GM12878 (cell line): ENCODE measurements at regions not wholly inside any gene's neighbourhood (a gene's known extent, or its start where the extent isn't known, plus 50 kb on each side); places are given as distances from the start of the nearest gene placed in this dataset.

Source experiments
- CHD4 ChIP-seq: fragments of 200-600 bp; sonication (generic); IDR thresholded peaks from 2 replicates; pipeline ENCODE4 v1.6.1; 2016; ENCODE audit warnings: mild to moderate bottlenecking
- GABPA ChIP-seq: IDR thresholded peaks from 2 replicates; pipeline ENCODE4 v1.6.1; 2014; ENCODE audit warnings: antibody characterized with exemption, low read depth, mild to moderate bottlenecking, inconsistent platforms
- GATAD2B ChIP-seq: fragments of 450-650 bp; conservative IDR thresholded peaks from 2 replicates; pipeline ENCODE4 v1.6.1; 2017; ENCODE audit warnings: low read depth, mild to moderate bottlenecking, moderate library complexity
- JUND ChIP-seq: IDR thresholded peaks from 2 replicates; pipeline ENCODE4 v1.6.1; 2012; ENCODE audit warnings: low read depth, mild to moderate bottlenecking, low read length, improper control_type of control experiment, moderate library complexity
- MTA3 ChIP-seq: IDR thresholded peaks from 2 replicates; pipeline ENCODE4 v1.6.1; 2012; ENCODE audit warnings: low read length, inconsistent platforms, borderline replicate concordance
- NFYA ChIP-seq: IDR thresholded peaks from 2 replicates; pipeline ENCODE4 v1.6.1; 2011; ENCODE audit warnings: low read depth, mild to moderate bottlenecking, low read length, improper control_type of control experiment, borderline replicate concordance
- NR2C2 ChIP-seq: IDR thresholded peaks from 2 replicates; pipeline ENCODE4 v1.6.1; 2011; ENCODE audit warnings: borderline replicate concordance, low read depth; ENCODE audit not compliant: control insufficient read depth, insufficient read length
- NRF1 ChIP-seq: conservative IDR thresholded peaks from 2 replicates; pipeline ENCODE4 v1.6.1; 2011; ENCODE audit warnings: mild to moderate bottlenecking, low read depth, low read length, improper control_type of control experiment
- POLR2A ChIP-seq: IDR thresholded peaks from 2 replicates; pipeline ENCODE4 v1.6.1; 2011; ENCODE audit warnings: low read depth, mild to moderate bottlenecking, low read length
- SMC3 ChIP-seq: IDR thresholded peaks from 2 replicates; pipeline ENCODE4 v1.6.1; 2011; ENCODE audit warnings: low read length, improper control_type of control experiment, borderline replicate concordance
- SP1 ChIP-seq: IDR thresholded peaks from one replicate; pipeline ENCODE4 v1.6.1; 2011; ENCODE audit warnings: low read depth, low read length
- SRF ChIP-seq, 2 experiments: IDR thresholded peaks; 2 replicates each; pipeline ENCODE4 v1.6.1; 2011; ENCODE audit warnings: low read depth in 2 of 2, low read length in 2 of 2, mild to moderate bottlenecking in 1 of 2, moderate library complexity in 1 of 2
- ZNF687 ChIP-seq: fragments of 450-650 bp; IDR thresholded peaks from 2 replicates; pipeline ENCODE4 v1.6.1; 2017; ENCODE audit warnings: mild to moderate bottlenecking, moderate library complexity
- TF ChIP-seq, protein P1 (sequence below), 3 experiments: IDR thresholded peaks in 2 of 3; conservative IDR thresholded peaks in 1 of 3; 2 replicates each; pipeline ENCODE4 v1.5.1; 2011; ENCODE audit warnings: low read depth in 3 of 3, low read length in 3 of 3, mild to moderate bottlenecking in 3 of 3, control low read depth in 2 of 3, moderate library complexity in 2 of 3, inconsistent platforms in 1 of 3, mixed read lengths in 1 of 3; ENCODE audit not compliant: control insufficient read depth in 2 of 3, insufficient read depth in 1 of 3; ENCODE audit errors: extremely low read depth in 1 of 3

DNA sequence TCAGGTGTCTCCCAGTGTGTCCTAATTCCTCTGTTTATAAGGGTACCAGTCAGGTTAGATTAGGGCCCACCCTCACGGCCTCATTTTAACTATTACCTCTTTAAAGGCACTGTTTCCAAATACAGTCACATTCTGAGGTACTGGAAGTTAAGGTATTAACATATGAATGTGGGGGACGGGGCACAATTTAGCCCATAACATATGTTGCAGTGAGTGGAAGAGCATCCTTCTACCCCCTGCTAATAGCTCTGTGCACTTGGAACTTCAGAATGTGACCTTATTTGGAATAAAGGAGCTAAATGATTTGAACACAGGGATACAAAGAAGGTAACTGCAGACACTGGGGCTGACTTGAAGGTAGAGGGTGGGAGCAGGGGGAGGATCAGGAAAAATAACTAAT, 67.3 kb upstream of the ADGRL2 start:
- TF ChIP-seq SRF (IDR thresholded peaks at IDR 0.05; ENCODE audit: low read depth in 2 of 2, low read length in 2 of 2) (no peak), POLR2A (no peak), ZNF687 (no peak), SMC3 (no peak), GABPA (no peak), MTA3 (no peak), NRF1 (no peak), JUND (no peak), CHD4 (no peak), SP1 (no peak), NR2C2 (no peak), GATAD2B (no peak), NFYA (no peak)
- TF ChIP-seq, protein P1, sequence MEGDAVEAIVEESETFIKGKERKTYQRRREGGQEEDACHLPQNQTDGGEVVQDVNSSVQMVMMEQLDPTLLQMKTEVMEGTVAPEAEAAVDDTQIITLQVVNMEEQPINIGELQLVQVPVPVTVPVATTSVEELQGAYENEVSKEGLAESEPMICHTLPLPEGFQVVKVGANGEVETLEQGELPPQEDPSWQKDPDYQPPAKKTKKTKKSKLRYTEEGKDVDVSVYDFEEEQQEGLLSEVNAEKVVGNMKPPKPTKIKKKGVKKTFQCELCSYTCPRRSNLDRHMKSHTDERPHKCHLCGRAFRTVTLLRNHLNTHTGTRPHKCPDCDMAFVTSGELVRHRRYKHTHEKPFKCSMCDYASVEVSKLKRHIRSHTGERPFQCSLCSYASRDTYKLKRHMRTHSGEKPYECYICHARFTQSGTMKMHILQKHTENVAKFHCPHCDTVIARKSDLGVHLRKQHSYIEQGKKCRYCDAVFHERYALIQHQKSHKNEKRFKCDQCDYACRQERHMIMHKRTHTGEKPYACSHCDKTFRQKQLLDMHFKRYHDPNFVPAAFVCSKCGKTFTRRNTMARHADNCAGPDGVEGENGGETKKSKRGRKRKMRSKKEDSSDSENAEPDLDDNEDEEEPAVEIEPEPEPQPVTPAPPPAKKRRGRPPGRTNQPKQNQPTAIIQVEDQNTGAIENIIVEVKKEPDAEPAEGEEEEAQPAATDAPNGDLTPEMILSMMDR (IDR thresholded peaks at IDR 0.05 in 2 of 3, conservative IDR thresholded peaks at IDR 0.05 in 1 of 3; ENCODE audit: control insufficient read depth in 2 of 3, extremely low read depth in 1 of 3, insufficient read depth in 1 of 3, low read depth in 3 of 3, low read length in 3 of 3), result no peak
